Heart right ventricle (tissue), 16 donors: ENCODE measurements at regions not wholly inside any gene's neighbourhood (a gene's known extent, or its start where the extent isn't known, plus 50 kb on each side); places are given as distances from the start of the nearest gene placed in this dataset.

Experiments used
- ATAC-seq, 8 donors: fragments of 200-7000 bp; cut with Tn5 transposase; one replicate each; pipeline ENCODE4 v1.9.1; 2020; ENCODE audit warnings: mild to moderate bottlenecking in 8 of 8, moderate library complexity in 8 of 8, moderate number of reproducible peaks in 1 of 8
- DNase-seq, 2 donors: peaks; one replicate each; pipeline ENCODE4 v3.0.0-alpha.2; 2020
- H3K27ac ChIP-seq, 10 donors: fragments of 200-600 bp; sonication (generic) in 2 of 10; one replicate each; pipeline versions ENCODE4 v1.5.0 to v1.8.0; 2020 to 2022; ENCODE audit warnings: mild to moderate bottlenecking in 3 of 10
- H3K27me3 ChIP-seq, 7 donors: fragments of 200-600 bp; one replicate each; pipeline ENCODE4 v1.8.0; 2021 to 2022; ENCODE audit warnings: mild to moderate bottlenecking in 2 of 7
- H3K36me3 ChIP-seq, 9 donors: fragments of 200-600 bp; sonication (generic) in 1 of 9; one replicate each; pipeline versions ENCODE4 v1.5.0 to v1.8.0; 2020 to 2022; ENCODE audit warnings: mild to moderate bottlenecking in 2 of 9
- H3K4me1 ChIP-seq, 9 donors: fragments of 200-600 bp; sonication (generic) in 1 of 9; one replicate each; pipeline versions ENCODE4 v1.5.0 to v1.8.0; 2020 to 2022; ENCODE audit warnings: mild to moderate bottlenecking in 4 of 9
- H3K4me3 ChIP-seq, 10 donors: fragments of 200-600 bp; sonication (generic) in 2 of 10; one replicate each; pipeline versions ENCODE4 v1.5.0 to v1.8.0; 2020 to 2022; ENCODE audit warnings: mild to moderate bottlenecking in 7 of 10, moderate library complexity in 2 of 10
- H3K9me3 ChIP-seq, 11 donors: fragments of 200-600 bp in 10 of 11; sonication (generic) in 2 of 11; one replicate each; pipeline versions ENCODE4 v1.5.0 to v1.8.0; 2013 to 2022; ENCODE audit warnings: mild to moderate bottlenecking in 2 of 11, control low read depth in 1 of 11, moderate library complexity in 1 of 11
- CTCF ChIP-seq, 9 donors: fragments of 200-600 bp; sonication (generic) in 2 of 9; IDR thresholded peaks; one replicate each; pipeline versions ENCODE4 v1.5.0 to v1.8.0; 2021 to 2022; ENCODE audit warnings: antibody characterized with exemption in 9 of 9, mild to moderate bottlenecking in 5 of 9, moderate library complexity in 1 of 9
- WGBS, 2 donors: extraction: QIAGEN DNeasy Blood & Tissue Kit; methylation state at CpG; one replicate each; pipeline ENCODE4 v1.1.7; 2013; ENCODE audit warnings: inconsistent platforms in 1 of 2; 5-methylcytosine and 5-hydroxymethylcytosine counted together
- intact Hi-C, 10 donors: fragments of 100-400 bp; cut with DNase I; formaldehyde crosslinking; loops; one replicate each; pipeline versions ENCODE4 v1.11.1 to v1.14.2; 2022
- donor health status: Arrhythmogenic right ventricular cardiomyopathy.
- donor health status: ischemic (EF 13 %, LVEDD 7.1; RV severe dilation, severe dysfunction).
- donor health status: healthy with polysubstance abuse.
- donor health status: DM: no; HTN: yes; CAD: no.
- donor health status: DM: no; HTN: no; CAD: no.
- donor health status: ischemic (EF 25% LVEDD 6.9; RV normal size, moderate dysfunction).
- donor health status: ischemic (EF 25% LVEDD 5.7; RV mildly dilated, moderate dysfunction).
- donor health status: healthy.
- donor health status: DM: yes; HTN: yes; CAD: no.
- donor health status: Ischemic cardiomyopathy.
- donor health status: ischemic (EF 35%, LVEDD 5.7; RV mildly dilated, moderate dysfunction).
- donor health status: nonischemic (EF 11% LVEDD 7.7; RV severe dilation, severe dysfunction).
- donor health status: DM: yes; HTN: yes; CAD: no.
- donor health status: PGD.
- donor health status: ischemic (EF 29% LVEDD 5.4; RV normal size, mild dysfunction).
- donor health status: nonischemic (EF 23%, LVEDD 6.1; RV moderate dilation, normal function).

GRCh38 chr1:239872626-239873025 is 219.1 kb upstream of the FMN2 start:
- TF ChIP-seq CTCF (IDR thresholded peaks at IDR 0.05), result no peak
- intact Hi-C loops, result no loop called here
- Histone ChIP-seq H3K4me1 (no peaks in the 10 kb centered on the region), H3K27me3 (no peaks in the 10 kb centered on the region), H3K36me3 (no peaks in the 10 kb centered on the region), H3K27ac (no peak overlapping the region), H3K4me3 (no peak overlapping the region), H3K9me3 (no peaks in the 10 kb centered on the region)
- ATAC-seq, result no peak
- WGBS, 2 donors, result 35 to 44% methylated on average over 2 of the region's 2 CpGs
- DNase-seq, result no peak

DNA sequence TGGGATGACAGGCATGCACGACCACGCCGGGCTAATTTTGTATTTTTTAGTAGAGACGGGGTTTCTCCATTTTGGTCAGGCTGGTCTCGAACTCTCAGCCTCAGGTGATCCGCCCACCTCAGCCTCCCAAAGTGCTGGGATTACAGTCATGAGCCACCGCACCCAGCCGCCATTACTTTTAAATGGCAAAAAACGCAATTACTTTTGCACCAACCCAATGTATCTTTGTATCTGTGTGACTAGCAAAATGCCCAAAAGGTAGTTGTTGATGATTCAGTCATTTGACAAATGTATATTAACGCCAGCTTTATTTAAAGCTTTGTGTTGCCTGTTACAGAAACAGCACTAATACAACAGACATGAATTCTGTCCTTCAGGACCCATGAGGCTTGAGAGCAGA is 216.9 kb upstream of the FMN2 start:
- no peaks in the 10 kb centered on the region for H3K9me3 ChIP-seq
- no peak for DNase-seq
- no peak overlapping the region for H3K27ac ChIP-seq
- intact Hi-C loops, result no loop called here
- no peaks in the 10 kb centered on the region for H3K36me3 ChIP-seq
- 95 to 96% methylated on average over 10 of the region's 10 CpGs for WGBS, 2 donors
- no peak for TF ChIP-seq CTCF (IDR thresholded peaks at IDR 0.05)
- no peak overlapping the region for H3K4me3 ChIP-seq
- H3K4me1 ChIP-seq, result no peaks in the 10 kb centered on the region
- no peak for ATAC-seq
- H3K27me3 ChIP-seq, result no peaks in the 10 kb centered on the region

- no peaks in the 10 kb centered on the region for H3K27me3 ChIP-seq
- intact Hi-C loops, result no loop called here
- peak in 1 of 8 donors; percentile 68 for ATAC-seq
- H3K4me3 ChIP-seq, result no peak overlapping the region
- H3K27ac ChIP-seq, result no peak overlapping the region
- 72 to 76% methylated on average over 10 of the region's 10 CpGs for WGBS, 2 donors
- H3K4me1 ChIP-seq, result no peaks in the 10 kb centered on the region
- no peak for TF ChIP-seq CTCF (IDR thresholded peaks at IDR 0.05)
- H3K9me3 ChIP-seq, result no peaks in the 10 kb centered on the region
- no peaks in the 10 kb centered on the region for H3K36me3 ChIP-seq
- DNase-seq, result no peak
Measured at GRCh38 chr1:239879321-239880170, 212.1 kb upstream of the FMN2 start.

DNA sequence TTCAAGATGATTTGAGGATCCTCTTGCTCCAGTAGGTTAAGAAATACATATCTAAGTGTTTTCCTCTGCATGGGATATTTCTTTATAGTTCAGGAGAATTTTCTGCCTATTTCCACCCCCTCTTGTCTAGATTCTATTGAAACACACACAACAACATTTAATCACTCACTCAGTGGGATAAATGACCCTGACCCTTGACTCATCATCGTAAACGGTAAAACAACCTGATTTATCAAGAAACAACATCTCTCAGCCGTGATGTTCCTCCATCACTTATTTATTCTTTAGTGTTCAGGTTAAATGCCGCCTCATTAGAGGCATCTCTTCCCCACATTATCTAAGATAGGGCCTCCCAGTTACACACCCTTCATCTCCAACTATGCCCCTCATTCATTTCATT is 208.7 kb upstream of the FMN2 start:
- Histone ChIP-seq H3K27ac (no peak overlapping the region), H3K36me3 (no peaks in the 10 kb centered on the region), H3K9me3 (no peaks in the 10 kb centered on the region), H3K27me3 (no peaks in the 10 kb centered on the region), H3K4me1 (no peaks in the 10 kb centered on the region), H3K4me3 (no peak overlapping the region)
- DNase-seq (no peak), ATAC-seq (no peak)
- intact Hi-C loops, result no loop called here
- no peak for TF ChIP-seq CTCF (IDR thresholded peaks at IDR 0.05)
- 91 to 94% methylated on average over 4 of the region's 4 CpGs for WGBS, 2 donors
